ENCODE measurements at regions not wholly inside any gene's neighbourhood (a gene's known extent, or its start where the extent isn't known, plus 50 kb on each side); places are given as distances from the start of the nearest gene placed in this dataset.

DNA sequence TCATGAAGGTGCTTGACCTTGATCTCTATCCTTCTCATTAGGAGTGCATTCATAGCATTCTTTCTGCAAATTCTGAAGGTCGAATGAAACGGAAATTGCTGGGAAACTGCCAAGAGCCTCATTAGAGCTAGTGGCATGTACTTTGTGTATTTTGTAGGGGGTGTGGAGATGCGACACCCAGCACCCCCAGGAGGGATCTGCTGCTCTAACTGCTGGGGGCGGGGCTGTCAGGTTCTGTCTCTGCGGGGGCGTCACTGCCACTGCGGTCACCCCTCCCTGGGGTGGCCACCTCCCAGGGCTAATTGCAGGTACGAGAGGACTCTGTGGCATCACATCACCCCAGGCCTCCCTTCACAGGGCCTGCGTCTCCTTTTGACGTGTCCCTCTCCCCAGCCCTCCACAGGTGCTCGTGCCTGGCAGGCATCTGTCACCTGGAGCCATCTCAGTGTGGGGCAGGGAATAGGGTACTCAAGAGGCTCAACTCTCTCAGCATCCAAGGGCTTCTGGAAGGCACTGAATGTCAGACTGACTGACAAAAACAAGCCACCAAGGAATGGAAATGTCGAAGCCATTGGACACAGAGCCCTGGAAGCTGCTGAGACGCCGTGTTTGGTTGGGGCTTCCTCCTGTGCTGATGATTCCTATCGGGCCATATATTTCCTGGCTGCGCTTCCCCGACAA, 151.1 kb downstream of the ACTR3B start:
- TF ChIP-seq POLR2A (IDR thresholded peaks at IDR 0.05; ENCODE audit: low read depth, low read length), result no peak
- TF ChIP-seq POLR2AphosphoS5 (IDR thresholded peaks at IDR 0.05; ENCODE audit: low read depth, low read length), result no peak
